Upper lobe of right lung (tissue), 1 donor: ENCODE measurements at regions not wholly inside any gene's neighbourhood (a gene's known extent, or its start where the extent isn't known, plus 50 kb on each side); places are given as distances from the start of the nearest gene placed in this dataset.
"Not testable (repeated sequence)": the region's sequence is repeated elsewhere in the genome, so short reads cannot be mapped to it uniquely, and the experiment has no call there.

ENCODE experiments used
- ATAC-seq: fragments of 200-7000 bp; cut with Tn5 transposase; one replicate; pipeline ENCODE4 v1.9.1; 2020; ENCODE audit warnings: mild to moderate bottlenecking, moderate library complexity
- DNase-seq: peaks from one replicate; pipeline ENCODE4 v3.0.0-alpha.2; 2020
- H3K27ac ChIP-seq: fragments of 200-600 bp; one replicate; pipeline ENCODE4 v1.8.0; 2022
- H3K27me3 ChIP-seq: fragments of 200-600 bp; one replicate; pipeline ENCODE4 v1.8.0; 2022; ENCODE audit warnings: mild to moderate bottlenecking
- H3K36me3 ChIP-seq: fragments of 200-600 bp; one replicate; pipeline ENCODE4 v1.8.0; 2022
- H3K4me1 ChIP-seq: fragments of 200-600 bp; one replicate; pipeline ENCODE4 v1.8.0; 2022
- H3K4me3 ChIP-seq: fragments of 200-600 bp; one replicate; pipeline ENCODE4 v1.8.0; 2022; ENCODE audit warnings: mild to moderate bottlenecking
- H3K9me3 ChIP-seq: fragments of 200-600 bp; one replicate; pipeline ENCODE4 v1.8.0; 2022
- intact Hi-C: fragments of 100-400 bp; cut with DNase I; formaldehyde crosslinking; loops from one replicate; pipeline ENCODE4 v1.11.0; 2022
- TF ChIP-seq, protein P1 (sequence below): fragments of 200-600 bp; IDR thresholded peaks from one replicate; pipeline ENCODE4 v1.8.0; 2022; ENCODE audit warnings: antibody characterized with exemption
- donor health status: DM: no; HTN: yes; CAD: no; lungs with severe emphysema.

DNA sequence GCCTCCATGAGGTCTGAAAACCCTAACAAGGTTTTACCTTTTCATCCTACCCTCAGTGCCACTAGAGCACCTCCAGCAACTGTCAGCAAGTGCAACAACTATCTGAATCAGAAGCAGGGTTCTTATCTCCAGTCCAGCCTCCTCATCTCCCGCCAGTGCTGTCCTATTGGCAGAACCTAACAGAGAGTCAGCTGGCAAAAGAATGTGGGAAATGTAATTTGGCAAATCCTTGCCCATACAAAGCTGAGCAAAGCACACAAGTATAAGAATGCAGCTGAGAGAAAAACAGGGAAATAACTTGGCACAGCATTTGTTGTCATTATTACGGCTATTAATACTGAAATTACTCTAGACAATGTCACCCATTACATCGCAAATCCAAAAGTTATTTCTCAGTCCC is 124.2 kb downstream of the ATP6V1G3 start:
- H3K27me3 ChIP-seq: no peaks in the 10 kb centered on the region
- intact Hi-C loops: no loop called here
- no peak overlapping the region for H3K27ac ChIP-seq
- ATAC-seq (peak; percentile 72), DNase-seq (no peak)
- TF ChIP-seq, protein P1, sequence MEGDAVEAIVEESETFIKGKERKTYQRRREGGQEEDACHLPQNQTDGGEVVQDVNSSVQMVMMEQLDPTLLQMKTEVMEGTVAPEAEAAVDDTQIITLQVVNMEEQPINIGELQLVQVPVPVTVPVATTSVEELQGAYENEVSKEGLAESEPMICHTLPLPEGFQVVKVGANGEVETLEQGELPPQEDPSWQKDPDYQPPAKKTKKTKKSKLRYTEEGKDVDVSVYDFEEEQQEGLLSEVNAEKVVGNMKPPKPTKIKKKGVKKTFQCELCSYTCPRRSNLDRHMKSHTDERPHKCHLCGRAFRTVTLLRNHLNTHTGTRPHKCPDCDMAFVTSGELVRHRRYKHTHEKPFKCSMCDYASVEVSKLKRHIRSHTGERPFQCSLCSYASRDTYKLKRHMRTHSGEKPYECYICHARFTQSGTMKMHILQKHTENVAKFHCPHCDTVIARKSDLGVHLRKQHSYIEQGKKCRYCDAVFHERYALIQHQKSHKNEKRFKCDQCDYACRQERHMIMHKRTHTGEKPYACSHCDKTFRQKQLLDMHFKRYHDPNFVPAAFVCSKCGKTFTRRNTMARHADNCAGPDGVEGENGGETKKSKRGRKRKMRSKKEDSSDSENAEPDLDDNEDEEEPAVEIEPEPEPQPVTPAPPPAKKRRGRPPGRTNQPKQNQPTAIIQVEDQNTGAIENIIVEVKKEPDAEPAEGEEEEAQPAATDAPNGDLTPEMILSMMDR: no peak
- H3K4me1 ChIP-seq: no peaks in the 10 kb centered on the region
- no peaks in the 10 kb centered on the region for H3K36me3 ChIP-seq
- no peaks in the 10 kb centered on the region for H3K9me3 ChIP-seq
- H3K4me3 ChIP-seq: no peak overlapping the region

DNA sequence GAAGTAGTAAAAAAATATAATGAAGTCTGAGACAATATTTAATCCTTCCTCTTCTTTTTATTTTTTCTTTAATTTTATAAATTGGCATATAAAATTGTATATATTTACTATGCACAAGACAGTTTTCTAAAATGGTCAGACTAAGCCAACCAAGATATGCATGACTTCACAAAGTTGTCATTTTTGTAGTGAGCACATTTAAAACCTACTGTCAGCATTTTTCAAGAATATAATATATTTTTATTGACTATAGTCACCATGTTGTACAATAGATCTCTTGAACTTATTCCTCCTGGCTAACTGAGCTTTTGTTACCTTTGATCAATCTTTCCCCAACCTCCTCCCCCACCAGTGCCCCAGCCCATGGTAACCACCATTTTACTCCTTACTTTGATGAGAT is 129.2 kb downstream of the ATP6V1G3 start:
- no peak for DNase-seq
- no peaks in the 10 kb centered on the region for H3K36me3 ChIP-seq
- H3K27me3 ChIP-seq: no peaks in the 10 kb centered on the region
- no peaks in the 10 kb centered on the region for H3K9me3 ChIP-seq
- no peak overlapping the region for H3K4me3 ChIP-seq
- no peak overlapping the region for H3K27ac ChIP-seq
- H3K4me1 ChIP-seq: no peaks in the 10 kb centered on the region
- no peak for ATAC-seq
- intact Hi-C loops: no loop called here
- TF ChIP-seq, protein P1: no peak

DNA sequence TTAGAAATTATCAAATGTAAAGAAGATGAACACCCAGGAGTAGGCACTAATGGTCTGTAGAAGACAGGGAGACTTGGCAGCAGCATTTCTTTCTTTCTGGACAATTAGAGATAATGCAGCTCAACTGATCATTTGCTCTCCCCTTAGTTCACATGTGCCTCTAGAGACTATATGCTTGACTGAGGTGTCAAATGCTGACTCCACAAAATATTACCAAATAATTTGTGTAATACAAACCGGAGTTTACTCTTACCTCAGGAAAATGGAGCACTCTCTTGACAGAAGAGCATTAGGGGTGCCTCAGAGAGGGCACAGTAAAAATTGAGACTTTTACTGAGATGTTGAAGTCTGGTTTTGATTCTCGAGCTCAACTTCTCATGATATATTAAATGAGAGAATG is 131.8 kb downstream of the ATP6V1G3 start:
- Histone ChIP-seq H3K9me3 (no peaks in the 10 kb centered on the region), H3K4me1 (no peaks in the 10 kb centered on the region), H3K27ac (no peak overlapping the region), H3K27me3 (no peaks in the 10 kb centered on the region), H3K36me3 (no peaks in the 10 kb centered on the region), H3K4me3 (no peak overlapping the region)
- TF ChIP-seq, protein P1: no peak
- ATAC-seq (no peak), DNase-seq (no peak)
- intact Hi-C loops: no loop called here

DNA sequence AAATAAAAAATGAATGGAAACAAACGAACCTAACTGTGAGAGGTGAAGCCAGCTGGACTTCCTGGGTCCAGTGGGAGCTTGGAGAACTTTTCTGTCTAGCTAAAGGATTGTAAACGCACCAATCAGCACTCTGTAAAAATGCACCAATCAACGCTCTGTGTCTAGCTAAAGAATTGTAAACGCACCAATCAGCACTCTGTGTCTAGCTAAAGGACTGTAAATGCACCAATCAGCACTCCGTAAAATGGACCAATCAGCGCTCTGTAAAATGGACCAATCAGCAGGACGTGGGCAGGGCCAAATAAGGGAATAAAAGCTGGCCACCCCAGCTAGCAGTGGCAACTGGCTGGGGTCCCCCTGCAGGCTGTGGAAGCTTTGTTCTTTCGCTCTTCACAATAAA is 135.8 kb downstream of the ATP6V1G3 start:
- H3K4me3 ChIP-seq, H3K4me1 ChIP-seq, H3K9me3 ChIP-seq, H3K27me3 ChIP-seq, intact Hi-C loops, H3K27ac ChIP-seq, DNase-seq, H3K36me3 ChIP-seq, ATAC-seq: not testable (repeated sequence)

DNA sequence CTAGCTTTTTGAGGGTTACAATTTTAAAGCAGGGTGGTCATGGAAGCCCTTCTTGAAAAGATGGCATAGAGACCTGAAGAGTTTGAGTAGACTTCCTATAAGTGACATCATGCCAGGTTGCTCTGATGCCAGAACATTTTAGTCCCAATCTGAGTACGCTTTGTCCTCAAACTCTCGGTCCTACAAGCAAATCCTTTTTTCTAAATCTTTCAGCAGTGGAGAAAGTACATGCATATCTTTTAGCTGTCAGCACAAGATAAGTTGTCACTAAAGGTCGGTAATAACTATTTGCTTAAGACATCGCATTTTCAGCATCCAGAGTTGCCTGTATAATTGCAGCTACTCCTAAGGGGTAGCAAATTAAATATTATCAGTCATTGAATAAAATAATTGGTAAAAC is 140.4 kb downstream of the ATP6V1G3 start:
- Histone ChIP-seq H3K9me3 (no peaks in the 10 kb centered on the region), H3K27me3 (no peaks in the 10 kb centered on the region), H3K4me1 (no peaks in the 10 kb centered on the region), H3K4me3 (no peak overlapping the region), H3K27ac (no peak overlapping the region), H3K36me3 (no peaks in the 10 kb centered on the region)
- ATAC-seq (no peak), DNase-seq (no peak)
- intact Hi-C loops: no loop called here
- TF ChIP-seq, protein P1: no peak

DNA sequence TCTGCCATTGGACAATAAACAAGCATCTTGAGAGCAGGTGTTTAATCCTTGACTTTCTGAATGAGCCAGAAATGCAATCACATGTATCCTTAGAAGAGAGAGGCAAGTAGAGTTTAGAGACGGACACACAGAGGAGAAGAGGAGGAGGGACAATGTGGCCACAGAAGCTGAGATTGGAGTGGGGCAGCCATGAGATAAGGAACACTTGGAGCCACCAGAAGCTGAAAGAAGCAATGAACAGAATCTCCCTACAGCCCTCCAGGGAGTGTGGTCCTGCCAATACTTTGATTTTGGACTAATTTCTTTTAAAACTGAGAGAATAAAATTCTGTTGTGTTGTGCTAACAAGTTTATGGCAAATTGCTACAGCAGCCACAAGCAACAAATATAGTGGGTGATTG is 141.0 kb downstream of the ATP6V1G3 start:
- H3K4me1 ChIP-seq: no peaks in the 10 kb centered on the region
- H3K27me3 ChIP-seq: no peaks in the 10 kb centered on the region
- H3K27ac ChIP-seq: no peak overlapping the region
- H3K9me3 ChIP-seq: no peaks in the 10 kb centered on the region
- no peak overlapping the region for H3K4me3 ChIP-seq
- ATAC-seq: no peak
- H3K36me3 ChIP-seq: no peaks in the 10 kb centered on the region
- DNase-seq: no peak
- intact Hi-C loops: no loop called here
- TF ChIP-seq, protein P1: no peak
